Colonic mucosa (tissue), 4 donors: ENCODE measurements at regions not wholly inside any gene's neighbourhood (a gene's known extent, or its start where the extent isn't known, plus 50 kb on each side); places are given as distances from the start of the nearest gene placed in this dataset.

Experiments used
- DNase-seq: peaks from one replicate; pipeline ENCODE4 v3.0.0-alpha.2; 2020
- H3K27ac ChIP-seq: fragments of 200-600 bp; one replicate; pipeline ENCODE4 v1.8.0; 2021
- H3K27me3 ChIP-seq: fragments of 200-600 bp; one replicate; pipeline ENCODE4 v1.8.0; 2021
- H3K36me3 ChIP-seq: fragments of 200-600 bp; one replicate; pipeline ENCODE4 v1.8.0; 2021
- H3K4me1 ChIP-seq: fragments of 200-600 bp; one replicate; pipeline ENCODE4 v1.8.0; 2021; ENCODE audit warnings: mild to moderate bottlenecking
- H3K4me3 ChIP-seq: fragments of 200-600 bp; one replicate; pipeline ENCODE4 v1.8.0; 2021
- H3K9ac ChIP-seq, 2 donors: one replicate each; pipeline ENCODE4 v1.7.0; 2013; ENCODE audit warnings: control low read depth in 2 of 2, low read depth in 2 of 2, low read length in 2 of 2
- H3K9me3 ChIP-seq: fragments of 200-600 bp; one replicate; pipeline ENCODE4 v1.8.0; 2021
- CTCF ChIP-seq: fragments of 200-600 bp; IDR thresholded peaks from one replicate; pipeline ENCODE4 v1.8.0; 2022; ENCODE audit warnings: antibody characterized with exemption, mild to moderate bottlenecking
- intact Hi-C: fragments of 100-400 bp; cut with DNase I; formaldehyde crosslinking; loops from one replicate; pipeline ENCODE4 v1.14.1; 2022
- donor health status: healthy.
- donor health status: DM: no; HTN: no; CAD: no.
- donor health status: DM: no; HTN: no; CAD: no.

GRCh38 chr11:28833670-28834069, 725.5 kb downstream of the METTL15 start:
- no peaks in the 10 kb centered on the region for H3K4me1 ChIP-seq
- no peak overlapping the region for H3K9ac ChIP-seq
- DNase-seq = no peak
- no peak overlapping the region for H3K4me3 ChIP-seq
- no peaks in the 10 kb centered on the region for H3K9me3 ChIP-seq
- no peak for TF ChIP-seq CTCF
- H3K27me3 ChIP-seq = no peaks in the 10 kb centered on the region
- intact Hi-C loops = no loop called here
- H3K27ac ChIP-seq = no peak overlapping the region
- no peaks in the 10 kb centered on the region for H3K36me3 ChIP-seq

- TF ChIP-seq CTCF = no peak
- DNase-seq = no peak
- H3K27ac ChIP-seq = no peak overlapping the region
- no peak overlapping the region for H3K9ac ChIP-seq
- no peaks in the 10 kb centered on the region for H3K36me3 ChIP-seq
- H3K4me3 ChIP-seq = no peak overlapping the region
- no peaks in the 10 kb centered on the region for H3K4me1 ChIP-seq
- no peaks in the 10 kb centered on the region for H3K27me3 ChIP-seq
- intact Hi-C loops = no loop called here
- H3K9me3 ChIP-seq = no peaks in the 10 kb centered on the region
Measured at GRCh38 chr11:28833169-28833568, 725.0 kb downstream of the METTL15 start.

- no peaks in the 10 kb centered on the region for H3K27me3 ChIP-seq
- intact Hi-C loops = no loop called here
- H3K36me3 ChIP-seq = no peaks in the 10 kb centered on the region
- TF ChIP-seq CTCF = no peak
- H3K27ac ChIP-seq = no peak overlapping the region
- no peaks in the 10 kb centered on the region for H3K4me1 ChIP-seq
- no peak overlapping the region for H3K9ac ChIP-seq
- no peak for DNase-seq
- H3K4me3 ChIP-seq = no peak overlapping the region
- no peaks in the 10 kb centered on the region for H3K9me3 ChIP-seq
Measured at GRCh38 chr11:28826807-28827206, 718.6 kb downstream of the METTL15 start.

- no peak for DNase-seq
- intact Hi-C loops = no loop called here
Measured at GRCh38 chr11:28822576-28822975, 714.4 kb downstream of the METTL15 start.

GRCh38 chr11:28820296-28820989, 712.3 kb downstream of the METTL15 start:
- no peak overlapping the region for H3K27ac ChIP-seq
- no peaks in the 10 kb centered on the region for H3K27me3 ChIP-seq
- no peak for DNase-seq
- H3K36me3 ChIP-seq = no peaks in the 10 kb centered on the region
- no peak for TF ChIP-seq CTCF
- intact Hi-C loops = no loop called here
- H3K4me1 ChIP-seq = no peaks in the 10 kb centered on the region
- H3K9ac ChIP-seq = no peak overlapping the region
- H3K9me3 ChIP-seq = no peaks in the 10 kb centered on the region
- H3K4me3 ChIP-seq = no peak overlapping the region

More at GRCh38 chr11:28822576-28822975, 714.4 kb downstream of the METTL15 start:
- H3K4me1 ChIP-seq = no peaks in the 10 kb centered on the region
- H3K4me3 ChIP-seq = no peak overlapping the region
- no peak for TF ChIP-seq CTCF
- H3K27me3 ChIP-seq = no peaks in the 10 kb centered on the region
- H3K36me3 ChIP-seq = no peaks in the 10 kb centered on the region
- no peak overlapping the region for H3K27ac ChIP-seq
- H3K9ac ChIP-seq = no peak overlapping the region
- no peaks in the 10 kb centered on the region for H3K9me3 ChIP-seq
